ENCODE measurements at regions not wholly inside any gene's neighbourhood (a gene's known extent, or its start where the extent isn't known, plus 50 kb on each side); places are given as distances from the start of the nearest gene placed in this dataset.

DNA sequence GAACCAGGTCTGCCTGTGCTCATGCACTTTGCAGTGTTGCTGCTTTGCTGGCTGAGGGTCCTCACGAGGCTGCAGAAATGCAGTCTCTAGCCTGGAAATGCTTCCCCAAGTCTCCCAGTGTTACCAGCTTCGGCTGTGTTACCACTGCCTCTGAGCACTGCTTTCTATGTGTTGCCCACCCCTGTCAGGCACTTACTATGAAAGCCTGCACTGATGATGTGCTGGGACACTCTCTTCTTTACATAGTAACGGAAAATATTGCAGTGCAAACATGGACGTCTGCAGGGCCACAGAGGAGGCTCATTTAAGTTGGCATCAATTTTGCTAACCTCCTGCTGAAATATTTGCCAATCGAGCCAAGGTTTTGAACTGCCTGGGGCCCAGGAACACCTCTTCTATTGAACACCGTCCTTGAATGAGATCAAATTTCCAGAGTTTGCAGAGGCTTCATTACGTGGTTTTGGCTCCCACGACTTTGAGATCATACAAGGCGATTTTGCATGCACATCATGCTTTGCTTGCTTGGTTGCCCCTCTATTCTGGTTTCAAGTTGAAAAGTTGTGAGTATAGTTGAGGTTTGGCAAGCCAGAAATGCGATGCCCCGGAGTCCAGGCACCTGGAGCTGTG is 404.7 kb upstream of the PODXL start:
- in situ Hi-C loops (cut with MboI) (no loop called here), intact Hi-C loops (cut with micrococcal nuclease) (no loop called here)
- no peaks in the 10 kb centered on the region for H3K9me1 ChIP-seq (ENCODE audit: control insufficient read depth, insufficient read depth, low read length)
- no peaks in the 10 kb centered on the region for H4K20me1 ChIP-seq (replicated peaks; ENCODE audit: control insufficient read depth, insufficient read depth, low read length)
- ChIA-PET POLR2A (no interaction called here), CTCF (ENCODE audit: low intra/inter-chr PET ratio) (no interaction called here)
- H3K4me2 ChIP-seq (ENCODE audit: insufficient read depth, low read length), result no peak overlapping the region
- no peak overlapping the region for H3K27ac ChIP-seq (ENCODE audit: extremely low read depth, low read depth, low read length)
- H3K4me3 ChIP-seq, result no peak overlapping the region
- no peaks in the 10 kb centered on the region; a peak in 1 of 5 replicates for H3K27me3 ChIP-seq (ENCODE audit: control insufficient read depth in 2 of 2, insufficient read depth in 2 of 2, low read length in 2 of 2)
- no peak overlapping the region for H2AFZ ChIP-seq (ENCODE audit: low read depth, low read length)
- H3K79me2 ChIP-seq (ENCODE audit: control insufficient read depth, insufficient read depth, low read length), result no peaks in the 10 kb centered on the region
- no peak for TF ChIP-seq ZNF668 (CRISPR knock-in tag; IDR thresholded peaks at IDR 0.05)
- TF ChIP-seq, protein P1, sequence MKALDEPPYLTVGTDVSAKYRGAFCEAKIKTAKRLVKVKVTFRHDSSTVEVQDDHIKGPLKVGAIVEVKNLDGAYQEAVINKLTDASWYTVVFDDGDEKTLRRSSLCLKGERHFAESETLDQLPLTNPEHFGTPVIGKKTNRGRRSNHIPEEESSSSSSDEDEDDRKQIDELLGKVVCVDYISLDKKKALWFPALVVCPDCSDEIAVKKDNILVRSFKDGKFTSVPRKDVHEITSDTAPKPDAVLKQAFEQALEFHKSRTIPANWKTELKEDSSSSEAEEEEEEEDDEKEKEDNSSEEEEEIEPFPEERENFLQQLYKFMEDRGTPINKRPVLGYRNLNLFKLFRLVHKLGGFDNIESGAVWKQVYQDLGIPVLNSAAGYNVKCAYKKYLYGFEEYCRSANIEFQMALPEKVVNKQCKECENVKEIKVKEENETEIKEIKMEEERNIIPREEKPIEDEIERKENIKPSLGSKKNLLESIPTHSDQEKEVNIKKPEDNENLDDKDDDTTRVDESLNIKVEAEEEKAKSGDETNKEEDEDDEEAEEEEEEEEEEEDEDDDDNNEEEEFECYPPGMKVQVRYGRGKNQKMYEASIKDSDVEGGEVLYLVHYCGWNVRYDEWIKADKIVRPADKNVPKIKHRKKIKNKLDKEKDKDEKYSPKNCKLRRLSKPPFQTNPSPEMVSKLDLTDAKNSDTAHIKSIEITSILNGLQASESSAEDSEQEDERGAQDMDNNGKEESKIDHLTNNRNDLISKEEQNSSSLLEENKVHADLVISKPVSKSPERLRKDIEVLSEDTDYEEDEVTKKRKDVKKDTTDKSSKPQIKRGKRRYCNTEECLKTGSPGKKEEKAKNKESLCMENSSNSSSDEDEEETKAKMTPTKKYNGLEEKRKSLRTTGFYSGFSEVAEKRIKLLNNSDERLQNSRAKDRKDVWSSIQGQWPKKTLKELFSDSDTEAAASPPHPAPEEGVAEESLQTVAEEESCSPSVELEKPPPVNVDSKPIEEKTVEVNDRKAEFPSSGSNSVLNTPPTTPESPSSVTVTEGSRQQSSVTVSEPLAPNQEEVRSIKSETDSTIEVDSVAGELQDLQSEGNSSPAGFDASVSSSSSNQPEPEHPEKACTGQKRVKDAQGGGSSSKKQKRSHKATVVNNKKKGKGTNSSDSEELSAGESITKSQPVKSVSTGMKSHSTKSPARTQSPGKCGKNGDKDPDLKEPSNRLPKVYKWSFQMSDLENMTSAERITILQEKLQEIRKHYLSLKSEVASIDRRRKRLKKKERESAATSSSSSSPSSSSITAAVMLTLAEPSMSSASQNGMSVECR (CRISPR knock-in tag; IDR thresholded peaks at IDR 0.05), result no peak
- no peak for TF ChIP-seq IFI16 (CRISPR knock-in tag; IDR thresholded peaks at IDR 0.05)
- TF ChIP-seq PPARD (CRISPR knock-in tag; IDR thresholded peaks at IDR 0.05), result no peak
- under 1% methylated on average over 11 of the region's 11 CpGs for WGBS (ENCODE audit: insufficient coverage, low coverage, missing lambda C conversion rate)
- no TSS peak for BruUV-seq (replicated peaks)
- no peak overlapping the region for H3K9ac ChIP-seq (ENCODE audit: insufficient read depth in 1 of 2, low read depth in 2 of 2, low read length in 2 of 2)
- no peaks in the 10 kb centered on the region for H3K9me3 ChIP-seq (replicated peaks; ENCODE audit: control insufficient read depth, insufficient read depth, low read depth, low read length)
- DNase-seq (ENCODE audit: extremely low read depth in 1 of 4, low spot score in 3 of 4) (no peak), ATAC-seq (no peak), FAIRE-seq (no peak)
- H3K36me3 ChIP-seq (ENCODE audit: control insufficient read depth, insufficient read depth, low read length), result no peaks in the 10 kb centered on the region
- H3K4me1 ChIP-seq (replicated peaks in 1 of 2; ENCODE audit: control insufficient read depth in 2 of 2, insufficient read depth in 2 of 2, low read length in 2 of 2), result no peaks in the 10 kb centered on the region
